ENCODE measurements at regions not wholly inside any gene's neighbourhood (a gene's known extent, or its start where the extent isn't known, plus 50 kb on each side); places are given as distances from the start of the nearest gene placed in this dataset.

GRCh38 chr12:34347367-34347766 is 325.1 kb downstream of the ALG10 start:
- no peak for FAIRE-seq
- intact Hi-C loops (cut with DNase I), result no loop called here

GRCh38 chr12:34348064-34348463 is 325.8 kb downstream of the ALG10 start:
- no peaks in the 10 kb centered on the region for H3K9me3 ChIP-seq (ENCODE audit: control insufficient read depth in 2 of 3, insufficient read depth in 1 of 3, low read length in 3 of 3)
- no peak for DNase-seq

More at GRCh38 chr12:34347367-34347766, 325.1 kb downstream of the ALG10 start:
- Histone ChIP-seq H3K9me3 (ENCODE audit: control insufficient read depth in 2 of 3, insufficient read depth in 1 of 3, low read length in 3 of 3) (no peaks in the 10 kb centered on the region), H3K4me1 (ENCODE audit: control insufficient read depth in 2 of 3, insufficient read depth in 2 of 3, low read depth in 1 of 3, low read length in 3 of 3) (no peaks in the 10 kb centered on the region), H3K36me3 (ENCODE audit: control insufficient read depth in 2 of 3, insufficient read depth in 3 of 3, low read length in 3 of 3) (no peaks in the 10 kb centered on the region), H3K27ac (ENCODE audit: low read depth in 2 of 2, low read length in 2 of 2) (no peak overlapping the region), H3K4me3 (ENCODE audit: low read length in 3 of 3) (no peak overlapping the region), H3K27me3 (ENCODE audit: control insufficient read depth, insufficient read depth, low read length) (no peaks in the 10 kb centered on the region), H3K9ac (ENCODE audit: low read length in 3 of 3) (no peak overlapping the region)
- no peak for TF ChIP-seq CTCF (IDR thresholded peaks at IDR 0.05; ENCODE audit: borderline replicate concordance, extremely low read depth, insufficient read depth)
- DNase-seq, result no peak

GRCh38 chr12:34348836-34349672 is 326.8 kb downstream of the ALG10 start:
- Histone ChIP-seq H3K9me3 (ENCODE audit: control insufficient read depth in 2 of 3, insufficient read depth in 1 of 3, low read length in 3 of 3) (no peaks in the 10 kb centered on the region), H3K4me3 (ENCODE audit: low read length in 3 of 3) (no peak overlapping the region), H3K27me3 (ENCODE audit: control insufficient read depth, insufficient read depth, low read length) (no peaks in the 10 kb centered on the region), H3K36me3 (ENCODE audit: control insufficient read depth in 2 of 3, insufficient read depth in 3 of 3, low read length in 3 of 3) (no peaks in the 10 kb centered on the region), H3K27ac (ENCODE audit: low read depth in 2 of 2, low read length in 2 of 2) (no peak overlapping the region), H3K9ac (ENCODE audit: low read length in 3 of 3) (no peak overlapping the region), H3K4me1 (ENCODE audit: control insufficient read depth in 2 of 3, insufficient read depth in 2 of 3, low read depth in 1 of 3, low read length in 3 of 3) (no peaks in the 10 kb centered on the region)
- no peak for TF ChIP-seq CTCF (IDR thresholded peaks at IDR 0.05; ENCODE audit: borderline replicate concordance, extremely low read depth, insufficient read depth)
- no peak for DNase-seq
- no peak for FAIRE-seq
- intact Hi-C loops (cut with DNase I), result no loop called here

More at GRCh38 chr12:34348064-34348463, 325.8 kb downstream of the ALG10 start:
- TF ChIP-seq CTCF (IDR thresholded peaks at IDR 0.05; ENCODE audit: borderline replicate concordance, extremely low read depth, insufficient read depth), result no peak
- Histone ChIP-seq H3K4me1 (ENCODE audit: control insufficient read depth in 2 of 3, insufficient read depth in 2 of 3, low read depth in 1 of 3, low read length in 3 of 3) (no peaks in the 10 kb centered on the region), H3K36me3 (ENCODE audit: control insufficient read depth in 2 of 3, insufficient read depth in 3 of 3, low read length in 3 of 3) (no peaks in the 10 kb centered on the region), H3K27ac (ENCODE audit: low read depth in 2 of 2, low read length in 2 of 2) (no peak overlapping the region), H3K4me3 (ENCODE audit: low read length in 3 of 3) (no peak overlapping the region), H3K27me3 (ENCODE audit: control insufficient read depth, insufficient read depth, low read length) (no peaks in the 10 kb centered on the region), H3K9ac (ENCODE audit: low read length in 3 of 3) (no peak overlapping the region)
- FAIRE-seq, result no peak
- intact Hi-C loops (cut with DNase I), result no loop called here

GRCh38 chr12:34349673-34349961 is 327.3 kb downstream of the ALG10 start:
- H3K27ac ChIP-seq (ENCODE audit: low read depth in 2 of 2, low read length in 2 of 2), result no peak overlapping the region
- H3K36me3 ChIP-seq (ENCODE audit: control insufficient read depth in 2 of 3, insufficient read depth in 3 of 3, low read length in 3 of 3), result no peaks in the 10 kb centered on the region
- FAIRE-seq (no peak), DNase-seq (no peak)
- no peak overlapping the region for H3K9ac ChIP-seq (ENCODE audit: low read length in 3 of 3)
- no peaks in the 10 kb centered on the region for H3K9me3 ChIP-seq (ENCODE audit: control insufficient read depth in 2 of 3, insufficient read depth in 1 of 3, low read length in 3 of 3)
- TF ChIP-seq CTCF (IDR thresholded peaks at IDR 0.05; ENCODE audit: borderline replicate concordance, extremely low read depth, insufficient read depth), result no peak
- H3K27me3 ChIP-seq (ENCODE audit: control insufficient read depth, insufficient read depth, low read length), result no peaks in the 10 kb centered on the region
- H3K4me1 ChIP-seq (ENCODE audit: control insufficient read depth in 2 of 3, insufficient read depth in 2 of 3, low read depth in 1 of 3, low read length in 3 of 3), result no peaks in the 10 kb centered on the region
- intact Hi-C loops (cut with DNase I), result no loop called here
- H3K4me3 ChIP-seq (ENCODE audit: low read length in 3 of 3), result no peak overlapping the region
